C4-2B (cell line): ENCODE measurements at regions not wholly inside any gene's neighbourhood (a gene's known extent, or its start where the extent isn't known, plus 50 kb on each side); places are given as distances from the start of the nearest gene placed in this dataset.

Experiments
- CTCF ChIP-seq: fragments of 450-650 bp; conservative IDR thresholded peaks from 2 replicates; pipeline ENCODE4 v1.5.1; 2017; ENCODE audit warnings: mild to moderate bottlenecking
- ZFX ChIP-seq: fragments of 450-650 bp; IDR thresholded peaks from 2 replicates; pipeline ENCODE4 v1.6.1; 2017

GRCh38 chr4:129899849-129900248 lies 803.9 kb downstream of the C4orf33 start:
- TF ChIP-seq CTCF, result no peak
- no peak for TF ChIP-seq ZFX
